NOMO-1 (cell line): ENCODE measurements at regions not wholly inside any gene's neighbourhood (a gene's known extent, or its start where the extent isn't known, plus 50 kb on each side); places are given as distances from the start of the nearest gene placed in this dataset.

Experiments used
- DNase-seq, 2 experiments: peaks; one replicate each; lab custom pipeline; 2025; ENCODE audit not compliant: unreplicated experiment in 2 of 2; lab: John Stamatoyannopoulos, UW

DNA sequence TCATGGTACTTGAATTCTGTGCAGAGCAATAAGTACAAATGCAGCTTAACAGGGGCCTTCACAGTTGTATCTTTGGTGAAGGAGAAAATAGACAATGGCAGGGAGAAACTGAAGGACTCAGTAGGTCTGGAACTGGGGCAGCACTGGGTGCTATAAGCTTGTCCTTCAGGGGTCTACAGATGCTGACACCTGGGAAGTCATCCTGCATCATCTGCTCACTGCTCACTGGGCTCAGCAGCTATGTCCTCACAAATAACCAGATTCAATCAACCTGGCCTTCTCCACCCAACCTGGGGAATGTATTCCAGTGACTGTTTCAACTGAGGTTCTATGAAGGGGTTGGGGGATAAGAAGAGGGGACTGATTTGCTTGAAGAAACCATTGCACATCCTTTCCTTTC, 117.0 kb downstream of the ZNF280B start:
- no peak for DNase-seq

DNA sequence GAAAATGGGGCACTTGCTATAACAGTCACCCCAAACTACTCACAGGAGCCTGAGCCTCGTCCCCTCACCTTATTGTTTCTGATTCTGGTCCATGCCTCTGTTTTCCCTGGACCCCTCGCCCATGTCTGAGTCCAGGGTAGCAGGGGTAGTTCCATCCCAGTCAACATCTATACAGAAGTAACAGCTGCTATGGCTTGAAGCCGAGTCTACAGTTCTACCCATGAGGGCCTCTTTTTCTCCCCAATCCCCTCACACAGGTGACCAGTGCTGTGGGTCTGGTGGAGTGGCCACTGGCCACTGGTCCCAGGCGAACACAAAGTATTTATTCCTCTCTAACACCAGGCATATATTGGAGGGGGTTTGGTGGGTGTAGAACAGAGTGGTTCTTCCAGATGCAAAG, 116.4 kb downstream of the ZNF280B start:
- DNase-seq = no peak

DNA sequence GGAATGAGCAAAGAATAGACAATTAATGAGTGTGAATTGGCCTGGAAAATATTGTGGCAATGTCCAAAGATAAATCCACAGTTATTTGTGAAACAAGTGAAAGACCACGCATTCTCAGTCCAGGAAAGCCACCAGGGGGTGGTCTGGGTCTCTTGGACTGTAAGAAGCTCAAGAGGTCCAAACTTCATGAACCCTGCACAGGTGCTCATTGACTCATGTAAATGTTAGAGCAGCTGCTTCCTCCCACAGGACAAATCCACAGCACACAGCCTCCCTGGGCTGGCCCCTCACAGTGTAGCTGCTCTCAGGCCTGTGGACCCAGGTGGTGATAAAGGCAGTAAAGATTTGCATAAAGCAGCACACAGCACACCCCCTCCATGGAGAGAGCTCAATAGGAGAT, 114.0 kb downstream of the ZNF280B start:
- no peak for DNase-seq

DNA sequence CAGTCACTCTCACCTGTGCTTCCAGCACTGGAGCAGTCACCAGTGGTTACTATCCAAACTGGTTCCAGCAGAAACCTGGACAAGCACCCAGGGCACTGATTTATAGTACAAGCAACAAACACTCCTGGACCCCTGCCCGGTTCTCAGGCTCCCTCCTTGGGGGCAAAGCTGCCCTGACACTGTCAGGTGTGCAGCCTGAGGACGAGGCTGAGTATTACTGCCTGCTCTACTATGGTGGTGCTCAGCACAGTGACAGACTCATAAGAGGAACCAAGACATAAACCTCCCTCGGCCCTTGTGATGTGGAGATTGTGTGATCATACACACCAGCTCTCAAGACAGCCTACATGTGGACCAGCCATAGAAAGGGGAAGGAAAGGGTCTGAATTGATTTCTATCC, 113.3 kb downstream of the ZNF280B start:
- peak in 1 of 2 experiments; percentile 50 for DNase-seq

DNA sequence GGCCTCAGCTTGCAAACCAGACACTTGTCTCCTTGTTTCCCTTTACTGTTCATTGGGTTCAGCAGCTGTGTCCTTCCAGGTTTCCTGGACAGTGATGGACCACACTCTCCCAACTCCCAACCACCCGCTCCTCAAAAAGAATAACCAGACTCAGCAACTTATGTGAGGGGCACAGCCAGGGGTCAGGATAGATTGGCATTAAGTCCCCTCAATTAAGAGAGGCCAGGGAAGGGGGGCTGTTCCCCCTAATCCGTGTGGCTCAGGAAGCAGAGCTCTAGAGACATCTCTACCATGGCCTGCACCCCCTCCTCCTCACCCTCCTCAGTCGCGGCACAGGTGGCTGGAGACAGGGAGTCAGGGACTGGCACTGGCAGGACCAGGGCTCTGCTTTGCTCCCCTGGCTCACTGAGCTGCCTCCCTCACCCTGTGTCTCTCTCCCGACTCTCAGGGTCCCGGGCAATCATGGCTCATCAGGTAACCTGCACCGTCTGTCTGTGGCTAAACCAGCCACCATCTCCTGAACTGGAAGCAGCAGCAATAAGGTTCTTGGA, 111.7 kb downstream of the ZNF280B start:
- no peak for DNase-seq

DNA sequence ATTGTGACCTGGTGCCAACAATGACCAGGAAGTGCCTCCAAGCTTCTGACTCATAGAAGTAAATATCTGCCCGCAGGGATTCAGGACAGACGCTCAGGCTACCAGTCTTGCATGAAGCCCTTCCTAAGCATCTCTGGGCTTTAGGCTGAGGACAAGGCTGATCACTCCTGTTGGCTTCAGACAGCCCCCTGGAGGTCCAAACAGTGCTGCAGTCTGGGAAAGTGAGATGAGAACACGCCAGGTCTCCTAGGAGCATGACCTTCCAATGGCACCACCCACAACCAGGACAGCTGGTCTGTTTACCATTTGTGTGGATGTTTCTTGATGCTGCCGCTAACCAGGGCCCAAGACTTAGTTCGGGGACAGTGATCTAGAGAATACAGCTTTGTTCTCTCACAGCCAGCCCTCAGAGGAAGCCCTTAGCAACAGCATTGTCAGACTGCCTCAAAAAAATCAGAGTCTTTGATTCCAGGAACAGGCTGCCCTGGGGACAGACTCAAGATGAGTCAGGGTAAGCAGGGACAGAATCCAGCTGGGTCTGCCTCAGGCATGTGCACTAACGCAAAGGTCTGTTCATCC, 111.2 kb downstream of the ZNF280B start:
- DNase-seq = no peak

DNA sequence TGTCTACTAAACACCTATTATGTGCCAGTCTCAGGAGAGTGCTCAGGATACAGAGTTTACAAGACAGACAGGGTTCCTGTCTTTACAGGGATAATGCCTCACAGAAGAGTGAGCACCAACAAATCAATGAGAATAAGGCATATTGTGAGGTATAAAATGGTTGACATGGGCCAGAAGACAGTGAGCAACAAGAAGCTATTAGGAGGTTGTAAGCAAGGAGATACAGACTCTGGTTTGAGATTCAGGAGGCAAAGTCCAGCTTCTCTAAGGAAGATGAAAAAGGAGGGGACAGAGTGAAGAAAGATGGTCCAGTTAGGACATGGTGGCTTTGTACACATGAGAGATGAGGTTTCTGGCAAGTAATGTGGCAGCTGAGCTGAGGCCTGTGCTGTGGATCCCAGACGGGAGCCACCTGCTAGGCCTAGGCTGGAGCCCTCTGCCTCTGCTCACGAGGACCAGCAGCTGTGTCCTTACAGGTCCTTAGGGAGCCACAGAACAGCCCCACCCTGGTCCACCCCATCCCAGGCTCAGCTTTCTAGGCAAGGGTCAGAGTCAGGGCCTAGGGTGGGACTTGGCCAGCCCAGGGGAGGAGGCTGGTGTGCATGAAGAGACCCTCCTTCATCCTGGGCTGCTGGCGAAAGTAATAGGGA, 110.5 kb downstream of the ZNF280B start:
- no peak for DNase-seq

DNA sequence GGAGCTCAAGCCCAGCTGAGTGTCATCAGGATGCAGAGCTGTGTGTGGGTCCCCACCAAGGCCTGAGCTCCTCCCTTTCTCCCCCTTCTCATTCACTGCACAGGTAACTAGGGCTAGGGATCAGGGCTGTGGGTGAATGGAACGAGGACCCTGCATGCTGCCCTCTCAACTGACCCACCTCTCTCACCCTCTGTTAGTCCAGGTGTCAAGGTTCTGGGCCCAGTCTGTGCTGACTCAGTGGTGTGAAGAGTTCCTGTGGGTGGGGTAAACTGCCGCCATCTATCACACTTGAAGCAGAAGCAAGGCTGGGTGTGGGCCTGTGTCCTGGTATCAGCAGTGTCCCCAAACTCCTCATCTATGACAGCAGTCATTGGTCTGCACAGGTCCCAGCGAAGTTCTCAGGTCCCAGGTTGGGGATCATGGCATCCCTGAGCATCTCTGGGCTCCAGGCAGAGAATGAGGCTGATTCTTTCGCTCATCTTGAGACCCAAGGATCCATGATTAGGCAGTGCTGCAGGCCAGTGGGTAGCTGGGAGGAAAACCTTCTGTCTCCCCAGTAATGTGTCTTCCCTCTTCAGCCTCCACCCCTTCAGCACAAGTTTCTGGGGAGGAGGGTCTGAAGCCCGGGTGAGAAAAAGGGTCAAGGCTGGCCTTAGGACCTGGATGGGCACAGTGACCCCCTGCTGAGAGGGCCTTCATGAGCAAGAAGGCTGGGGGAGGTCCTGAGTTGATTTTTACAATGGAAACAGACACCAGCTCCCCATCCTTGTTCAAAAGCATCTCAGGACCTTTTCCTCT, 109.8 kb downstream of the ZNF280B start:
- DNase-seq = no peak

DNA sequence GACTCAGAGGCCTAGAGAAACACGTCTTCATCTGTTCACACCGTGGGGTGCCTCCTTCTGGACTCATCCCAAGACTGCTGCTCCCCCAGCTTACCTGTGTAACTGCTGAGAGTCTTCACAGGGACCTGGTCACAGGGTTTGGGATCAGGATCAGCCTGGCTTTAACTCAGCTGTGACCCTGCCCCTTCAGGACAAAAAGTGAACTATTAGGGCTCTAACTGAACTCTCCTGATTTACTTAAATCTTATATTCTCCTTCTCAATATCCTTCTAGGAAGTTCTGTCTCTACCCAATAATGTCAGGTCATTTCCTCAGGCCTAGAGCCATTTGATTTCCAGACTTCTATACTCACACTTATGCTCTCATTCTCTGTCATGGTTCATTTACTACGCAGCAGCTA, 108.4 kb downstream of the ZNF280B start:
- DNase-seq = no peak

DNA sequence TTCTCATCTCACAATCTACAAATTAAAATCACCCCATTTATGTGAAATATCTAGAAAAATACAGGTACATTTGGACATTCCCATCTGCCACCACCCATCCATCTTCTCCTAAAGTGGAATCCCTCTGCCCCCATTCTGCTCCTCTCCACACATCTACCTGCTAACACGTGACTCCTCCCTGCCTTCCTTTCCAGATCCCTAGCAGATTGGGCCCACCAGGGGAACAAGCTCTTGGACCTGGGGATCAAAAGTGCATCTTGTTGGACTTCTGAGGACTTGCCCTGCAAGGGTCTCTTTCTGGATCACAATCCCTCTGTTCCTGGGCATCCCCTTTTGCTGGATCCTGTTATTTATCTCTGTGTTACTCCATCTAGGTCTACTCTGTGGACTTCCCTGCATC, 107.6 kb downstream of the ZNF280B start:
- no peak for DNase-seq

DNA sequence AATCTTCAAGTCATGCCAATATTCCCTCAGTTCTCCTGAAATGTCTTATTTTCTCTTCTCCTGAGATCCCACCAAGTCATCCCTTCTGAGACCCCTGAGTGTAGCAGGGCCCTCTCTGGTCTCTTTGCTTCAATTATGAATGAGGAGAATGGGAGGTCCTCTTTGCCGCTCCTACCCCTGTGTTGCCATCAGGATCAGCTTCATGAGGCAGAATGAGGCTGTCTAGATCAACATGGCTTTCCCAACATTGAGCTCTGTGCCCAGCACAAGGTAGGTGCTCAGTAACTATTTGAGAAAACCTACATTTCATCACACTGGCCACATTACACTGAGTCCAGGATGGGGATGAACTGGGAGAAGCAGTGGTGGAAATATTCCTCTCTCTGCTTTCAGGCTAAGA, 107.2 kb downstream of the ZNF280B start:
- DNase-seq = no peak

DNA sequence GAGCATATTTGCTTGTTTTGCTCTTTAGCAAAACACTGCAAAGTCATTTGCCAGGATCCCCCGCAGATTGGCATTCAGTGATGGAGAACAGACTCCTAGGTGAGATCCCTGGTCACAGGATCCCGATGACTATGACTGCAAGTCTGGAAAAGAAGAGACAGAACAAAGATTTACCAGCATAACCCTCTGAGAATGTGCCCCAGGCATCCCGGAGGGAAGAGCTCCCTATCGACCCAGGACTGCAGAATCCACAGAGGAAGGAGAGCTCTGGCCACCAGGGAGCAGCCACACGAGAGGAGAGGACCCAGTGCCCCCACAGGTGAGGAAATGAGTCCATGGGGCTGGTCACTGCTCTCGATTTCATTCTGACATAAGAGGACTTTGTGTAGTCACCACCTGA, 105.2 kb downstream of the ZNF280B start:
- no peak for DNase-seq

DNA sequence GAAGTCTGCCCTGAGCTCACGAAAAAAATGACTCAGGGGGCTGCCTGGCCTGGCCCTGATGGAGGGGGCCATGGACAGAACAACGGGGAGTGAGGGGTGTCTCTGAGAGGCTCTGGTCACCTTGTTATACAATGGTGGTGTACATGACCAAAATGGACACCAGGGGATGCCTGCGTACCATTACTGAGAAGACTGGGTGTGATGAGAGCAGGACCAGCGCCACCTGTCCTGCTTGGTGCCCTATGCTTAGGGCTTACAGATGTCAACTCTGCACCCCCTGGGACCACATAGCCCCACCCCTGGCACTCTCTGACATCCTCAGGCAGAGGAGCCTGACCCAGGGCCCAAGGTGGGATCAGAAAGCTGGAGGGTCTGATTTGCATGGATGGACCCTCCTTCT, 104.8 kb downstream of the ZNF280B start:
- no peak for DNase-seq

DNA sequence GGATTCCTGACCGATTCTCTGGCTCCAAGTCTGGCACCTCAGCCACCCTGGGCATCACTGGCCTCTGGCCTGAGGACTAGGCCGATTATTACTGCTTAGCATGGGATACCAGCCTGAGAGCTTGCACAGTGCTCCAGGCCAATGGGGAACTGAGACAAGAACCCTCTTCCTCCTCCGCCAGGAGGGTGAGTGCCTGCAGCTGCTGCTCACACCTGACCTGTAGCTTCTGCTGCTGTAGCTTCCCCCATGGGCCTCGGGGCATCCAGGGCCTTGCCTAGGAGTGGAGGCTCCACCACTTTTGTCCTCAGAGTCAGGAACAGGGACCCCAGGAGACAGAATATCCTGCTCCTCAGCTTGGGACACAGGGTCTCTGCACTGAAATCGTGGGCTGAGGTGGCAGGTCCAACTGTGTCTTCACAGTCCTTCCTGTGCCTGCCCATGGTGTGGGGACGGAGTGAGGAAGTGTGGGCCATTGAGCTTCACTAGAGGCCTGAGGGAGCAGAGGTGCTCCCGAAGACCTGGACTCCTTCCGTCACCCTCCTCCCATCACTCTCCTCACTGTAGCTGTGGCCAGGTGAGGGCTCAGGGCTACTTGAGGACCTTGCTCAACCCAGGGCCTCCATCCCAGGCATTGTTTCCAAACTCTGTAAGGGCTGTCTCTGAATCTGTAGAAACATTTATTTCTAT, 103.8 kb downstream of the ZNF280B start:
- no peak for DNase-seq

DNA sequence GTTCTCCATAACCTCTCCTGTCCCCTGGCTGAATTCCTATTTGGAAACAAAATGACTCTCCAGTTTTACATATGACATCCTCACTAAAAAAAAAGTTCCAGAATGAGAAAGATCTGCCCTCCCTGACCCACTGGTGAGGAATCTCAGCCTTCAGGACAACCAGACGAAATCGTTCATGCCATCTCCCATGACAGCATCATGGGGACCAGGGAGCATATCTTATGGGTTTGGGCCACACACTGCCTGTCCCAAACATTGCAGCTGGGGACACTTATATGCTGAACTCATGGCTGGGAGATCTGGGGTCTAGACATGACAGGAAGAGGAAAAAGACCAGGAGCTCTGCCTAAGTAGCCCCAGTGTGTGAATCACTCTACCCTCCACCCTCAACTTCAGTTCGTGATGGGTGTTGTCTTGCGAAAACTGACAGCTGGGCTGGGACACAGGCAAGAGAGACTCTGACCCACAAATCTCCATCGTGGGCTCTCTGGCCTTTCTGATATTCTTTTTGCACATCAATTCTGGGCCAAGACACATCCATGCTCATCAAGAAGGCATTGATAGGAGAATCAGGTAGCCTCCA, 102.0 kb downstream of the ZNF280B start:
- no peak for DNase-seq

DNA sequence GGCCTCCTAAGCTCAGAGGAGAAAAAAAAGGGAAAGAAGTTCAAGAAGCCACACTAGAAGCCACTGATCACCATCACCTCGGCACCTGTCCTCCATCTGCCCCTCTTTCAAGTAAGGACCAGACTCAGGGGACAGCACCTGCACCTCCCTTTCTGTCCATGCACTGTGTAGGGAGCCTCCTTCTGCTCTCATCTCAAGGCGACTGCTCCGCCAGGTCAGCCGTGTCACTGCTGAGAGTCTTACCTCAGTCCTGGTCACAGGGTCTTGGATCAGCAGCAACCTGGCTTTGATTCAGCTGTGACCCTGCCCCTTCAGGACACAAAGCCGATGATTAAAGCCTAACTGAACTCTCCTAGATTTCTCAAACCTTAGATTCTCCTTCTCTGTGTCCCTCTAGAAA, 101.5 kb downstream of the ZNF280B start:
- no peak for DNase-seq

DNA sequence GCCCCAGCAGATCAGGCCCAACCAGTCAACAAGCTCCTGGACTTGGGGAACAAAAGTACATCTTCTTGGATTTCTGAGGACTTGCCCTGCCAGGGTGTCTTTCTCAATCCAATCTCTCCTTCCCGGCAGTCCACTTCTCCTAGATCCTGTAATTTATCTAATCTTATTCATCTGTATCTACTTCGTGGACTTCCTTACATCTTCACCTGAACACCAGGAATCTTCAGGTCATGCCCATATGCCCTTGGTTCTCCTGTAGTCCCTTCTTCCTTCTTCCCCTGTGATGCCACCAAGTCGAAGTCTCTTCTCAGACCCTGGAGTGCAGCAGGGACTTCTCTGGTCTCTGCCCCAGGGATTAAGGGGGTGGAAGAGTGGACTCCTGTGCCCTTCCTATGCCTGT, 100.3 kb downstream of the ZNF280B start:
- no peak for DNase-seq

DNA sequence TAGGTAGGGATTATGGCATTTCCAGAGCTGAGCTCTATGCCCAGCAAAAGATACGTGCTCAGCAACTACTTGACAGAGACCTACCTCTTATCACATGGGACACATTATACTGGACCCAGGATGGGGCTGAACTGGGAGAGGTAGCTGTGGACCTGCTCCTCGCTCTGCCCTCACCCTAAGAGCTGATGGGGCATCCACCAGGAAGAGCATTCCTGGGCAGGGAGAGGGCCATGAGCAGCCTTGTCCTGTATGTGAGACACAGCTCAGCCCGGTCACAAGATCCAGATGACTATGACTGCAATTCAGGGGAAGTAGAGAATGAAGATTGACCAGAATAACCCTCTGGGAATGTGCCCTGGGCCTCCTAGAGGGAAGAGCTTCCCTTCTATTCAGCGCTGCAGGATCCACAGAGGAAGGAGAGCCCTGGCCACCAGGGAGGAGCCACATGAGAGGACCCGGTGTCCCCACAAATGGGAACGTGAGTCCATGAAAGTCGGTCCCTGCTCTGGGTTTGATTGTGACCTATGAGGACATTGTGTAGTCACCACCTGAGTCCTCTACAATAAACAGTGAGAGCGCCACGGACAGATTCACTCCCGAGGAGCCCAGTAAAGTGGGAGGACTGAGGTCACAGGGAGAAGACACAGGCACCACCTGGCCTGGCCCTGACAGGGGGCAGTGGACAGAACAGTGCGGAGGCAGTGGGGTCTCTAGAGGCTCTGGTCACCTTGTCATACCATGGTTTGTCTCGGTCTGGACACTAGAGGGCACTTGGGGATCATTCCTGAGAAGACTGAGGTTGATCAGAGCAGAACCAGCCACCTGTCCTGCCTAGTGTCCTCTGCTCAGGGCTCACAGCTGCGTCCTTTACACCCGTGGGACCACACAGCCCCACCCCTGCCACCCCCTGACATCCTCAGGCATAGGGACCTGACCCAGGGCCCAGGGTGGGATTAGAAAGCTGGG, 99.5 kb downstream of the ZNF280B start:
- DNase-seq = peak in 1 of 2 experiments; percentile 21

DNA sequence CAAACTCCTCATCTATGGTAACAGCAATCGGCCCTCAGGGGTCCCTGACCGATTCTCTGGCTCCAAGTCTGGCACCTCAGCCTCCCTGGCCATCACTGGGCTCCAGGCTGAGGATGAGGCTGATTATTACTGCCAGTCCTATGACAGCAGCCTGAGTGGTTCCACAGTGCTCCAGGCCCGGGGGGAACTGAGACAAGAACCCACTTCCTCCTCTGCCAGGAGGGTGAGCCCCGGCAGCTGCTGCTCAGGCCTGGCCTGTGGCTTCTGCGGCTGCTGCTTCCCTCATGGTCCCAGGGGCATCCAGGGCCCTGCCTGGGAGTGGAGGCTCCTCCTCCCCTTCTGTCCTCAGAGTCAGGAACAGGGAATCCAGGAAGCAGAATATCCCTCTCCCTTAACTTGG, 98.4 kb downstream of the ZNF280B start:
- DNase-seq = peak; percentile 31 to 60

DNA sequence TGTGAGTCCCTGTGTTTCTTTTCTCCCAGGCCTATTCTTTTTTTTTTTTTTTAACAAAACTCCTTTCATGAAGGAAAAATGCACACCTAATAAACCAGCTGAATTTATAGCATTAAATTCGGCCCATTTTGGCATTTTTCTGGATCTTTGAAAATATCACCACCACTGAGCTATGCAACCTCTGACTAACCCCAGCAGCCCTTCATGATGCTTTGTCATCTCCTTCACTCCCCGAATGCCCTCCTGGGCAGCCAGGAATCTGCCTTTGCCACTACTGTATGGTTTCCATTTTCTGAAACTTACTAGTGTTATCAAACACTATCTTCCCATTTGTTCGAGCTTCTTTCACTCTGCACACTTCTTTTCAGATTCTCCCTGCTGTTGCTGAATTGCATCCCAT, 97.9 kb downstream of the ZNF280B start:
- DNase-seq = no peak
